ENCODE measurements at regions not wholly inside any gene's neighbourhood (a gene's known extent, or its start where the extent isn't known, plus 50 kb on each side); places are given as distances from the start of the nearest gene placed in this dataset.

- no peak overlapping the region for H3K9ac ChIP-seq (ENCODE audit: low read length in 3 of 3)
- FAIRE-seq (no peak), DNase-seq (peak in 2 of 5 donors; percentile 30 to 68)
- no peak overlapping the region for H3K27ac ChIP-seq (ENCODE audit: low read depth in 2 of 2, low read length in 2 of 2)
- no peak for TF ChIP-seq CTCF (IDR thresholded peaks at IDR 0.05; ENCODE audit: borderline replicate concordance, extremely low read depth, insufficient read depth)
- H3K4me1 ChIP-seq (ENCODE audit: control insufficient read depth in 2 of 3, insufficient read depth in 2 of 3, low read depth in 1 of 3, low read length in 3 of 3): peaks cover 0 to 6% (median 4%) of the 10 kb centered on the region in 3 donors
- no peaks in the 10 kb centered on the region for H3K27me3 ChIP-seq (ENCODE audit: control insufficient read depth, insufficient read depth, low read length)
- H3K4me3 ChIP-seq (ENCODE audit: low read length in 3 of 3): no peak overlapping the region
- H3K9me3 ChIP-seq (ENCODE audit: control insufficient read depth in 2 of 3, insufficient read depth in 1 of 3, low read length in 3 of 3): no peaks in the 10 kb centered on the region
- H3K36me3 ChIP-seq (ENCODE audit: control insufficient read depth in 2 of 3, insufficient read depth in 3 of 3, low read length in 3 of 3): no peaks in the 10 kb centered on the region
- intact Hi-C loops (cut with DNase I): no loop called here
Observed at GRCh38 chr1:201673093-201673492, 134.2 kb downstream of the NAV1 start.

- no peak for FAIRE-seq
- no peak overlapping the region for H3K27ac ChIP-seq (ENCODE audit: low read depth in 2 of 2, low read length in 2 of 2)
- TF ChIP-seq CTCF (IDR thresholded peaks at IDR 0.05; ENCODE audit: borderline replicate concordance, extremely low read depth, insufficient read depth): no peak
Observed at GRCh38 chr1:201673915-201674314, 135.0 kb downstream of the NAV1 start.

GRCh38 chr1:201675143-201675542 is 136.2 kb downstream of the NAV1 start:
- no peaks in the 10 kb centered on the region for H3K9me3 ChIP-seq (ENCODE audit: control insufficient read depth in 2 of 3, insufficient read depth in 1 of 3, low read length in 3 of 3)
- peaks cover 0 to 6% (median 4%) of the 10 kb centered on the region in 3 donors for H3K4me1 ChIP-seq (ENCODE audit: control insufficient read depth in 2 of 3, insufficient read depth in 2 of 3, low read depth in 1 of 3, low read length in 3 of 3)
- intact Hi-C loops (cut with DNase I): no loop called here
- FAIRE-seq: no peak
- no peak for DNase-seq
- no peak overlapping the region for H3K27ac ChIP-seq (ENCODE audit: low read depth in 2 of 2, low read length in 2 of 2)
- no peak overlapping the region for H3K4me3 ChIP-seq (ENCODE audit: low read length in 3 of 3)
- H3K9ac ChIP-seq (ENCODE audit: low read length in 3 of 3): no peak overlapping the region
- H3K27me3 ChIP-seq (ENCODE audit: control insufficient read depth, insufficient read depth, low read length): no peaks in the 10 kb centered on the region
- H3K36me3 ChIP-seq (ENCODE audit: control insufficient read depth in 2 of 3, insufficient read depth in 3 of 3, low read length in 3 of 3): no peaks in the 10 kb centered on the region
- TF ChIP-seq CTCF (IDR thresholded peaks at IDR 0.05; ENCODE audit: borderline replicate concordance, extremely low read depth, insufficient read depth): no peak

More at GRCh38 chr1:201673915-201674314, 135.0 kb downstream of the NAV1 start:
- Histone ChIP-seq H3K9me3 (ENCODE audit: control insufficient read depth in 2 of 3, insufficient read depth in 1 of 3, low read length in 3 of 3) (no peaks in the 10 kb centered on the region), H3K4me1 (ENCODE audit: control insufficient read depth in 2 of 3, insufficient read depth in 2 of 3, low read depth in 1 of 3, low read length in 3 of 3) (peaks cover 0 to 6% (median 4%) of the 10 kb centered on the region in 3 donors), H3K4me3 (ENCODE audit: low read length in 3 of 3) (no peak overlapping the region), H3K36me3 (ENCODE audit: control insufficient read depth in 2 of 3, insufficient read depth in 3 of 3, low read length in 3 of 3) (no peaks in the 10 kb centered on the region), H3K27me3 (ENCODE audit: control insufficient read depth, insufficient read depth, low read length) (no peaks in the 10 kb centered on the region), H3K9ac (ENCODE audit: low read length in 3 of 3) (no peak overlapping the region)
- no peak for DNase-seq
- intact Hi-C loops (cut with DNase I): no loop called here

- H3K4me1 ChIP-seq (ENCODE audit: control insufficient read depth in 2 of 3, insufficient read depth in 2 of 3, low read depth in 1 of 3, low read length in 3 of 3): peaks cover 0 to 6% (median 4%) of the 10 kb centered on the region in 3 donors
- H3K27me3 ChIP-seq (ENCODE audit: control insufficient read depth, insufficient read depth, low read length): no peaks in the 10 kb centered on the region
- H3K9ac ChIP-seq (ENCODE audit: low read length in 3 of 3): no peak overlapping the region
- no peak for FAIRE-seq
- H3K36me3 ChIP-seq (ENCODE audit: control insufficient read depth in 2 of 3, insufficient read depth in 3 of 3, low read length in 3 of 3): no peaks in the 10 kb centered on the region
- no peak for TF ChIP-seq CTCF (IDR thresholded peaks at IDR 0.05; ENCODE audit: borderline replicate concordance, extremely low read depth, insufficient read depth)
- DNase-seq: peak in 4 of 5 donors; percentile 41 to 82 (median 72)
- H3K4me3 ChIP-seq (ENCODE audit: low read length in 3 of 3): no peak overlapping the region
- no peaks in the 10 kb centered on the region for H3K9me3 ChIP-seq (ENCODE audit: control insufficient read depth in 2 of 3, insufficient read depth in 1 of 3, low read length in 3 of 3)
- intact Hi-C loops (cut with DNase I): no loop called here
- no peak overlapping the region for H3K27ac ChIP-seq (ENCODE audit: low read depth in 2 of 2, low read length in 2 of 2)
Observed at GRCh38 chr1:201676197-201676596, 137.3 kb downstream of the NAV1 start.
